ENCODE measurements at regions not wholly inside any gene's neighbourhood (a gene's known extent, or its start where the extent isn't known, plus 50 kb on each side); places are given as distances from the start of the nearest gene placed in this dataset.

DNA sequence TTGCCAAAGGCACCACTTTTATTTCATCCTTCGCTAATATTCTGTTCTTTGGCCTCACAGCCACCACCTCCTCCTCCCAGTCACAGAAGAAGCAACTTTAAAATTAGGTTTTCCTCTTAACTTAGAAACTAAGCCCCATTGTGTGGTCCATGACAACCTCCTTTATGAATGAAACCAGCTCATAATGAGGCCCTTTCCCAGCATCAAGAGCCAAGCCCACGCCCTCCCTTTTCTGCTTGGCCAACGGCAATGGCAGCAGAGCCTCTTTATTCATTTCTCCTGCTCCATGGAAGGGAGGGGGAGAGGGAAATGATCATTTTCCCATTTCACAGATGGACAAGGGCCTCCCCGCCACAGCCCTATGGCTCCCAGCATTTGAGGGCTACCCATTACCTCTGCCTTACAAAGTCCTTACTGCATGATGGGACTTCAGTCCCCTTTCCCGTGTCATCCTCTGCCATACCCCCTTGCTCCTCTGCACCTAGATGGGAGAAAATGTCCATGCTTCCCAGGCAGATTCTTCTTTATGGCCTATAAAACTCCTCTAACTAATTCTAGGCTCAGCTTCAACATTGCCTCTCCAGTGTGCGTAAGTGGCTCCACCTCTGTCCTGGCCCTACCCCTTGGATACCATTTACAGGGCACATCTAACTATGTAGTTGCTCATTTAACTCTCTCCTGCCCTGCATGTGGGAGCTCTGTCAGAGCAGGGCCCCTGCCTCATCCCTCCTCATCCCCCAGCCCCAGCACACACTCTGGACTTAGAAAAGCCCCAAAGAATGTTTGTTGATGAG is 475.5 kb downstream of the RPS24 start:
- ATAC-seq (ENCODE audit: low FRiP score in 2 of 2), result no peak
- no peak for DNase-seq

DNA sequence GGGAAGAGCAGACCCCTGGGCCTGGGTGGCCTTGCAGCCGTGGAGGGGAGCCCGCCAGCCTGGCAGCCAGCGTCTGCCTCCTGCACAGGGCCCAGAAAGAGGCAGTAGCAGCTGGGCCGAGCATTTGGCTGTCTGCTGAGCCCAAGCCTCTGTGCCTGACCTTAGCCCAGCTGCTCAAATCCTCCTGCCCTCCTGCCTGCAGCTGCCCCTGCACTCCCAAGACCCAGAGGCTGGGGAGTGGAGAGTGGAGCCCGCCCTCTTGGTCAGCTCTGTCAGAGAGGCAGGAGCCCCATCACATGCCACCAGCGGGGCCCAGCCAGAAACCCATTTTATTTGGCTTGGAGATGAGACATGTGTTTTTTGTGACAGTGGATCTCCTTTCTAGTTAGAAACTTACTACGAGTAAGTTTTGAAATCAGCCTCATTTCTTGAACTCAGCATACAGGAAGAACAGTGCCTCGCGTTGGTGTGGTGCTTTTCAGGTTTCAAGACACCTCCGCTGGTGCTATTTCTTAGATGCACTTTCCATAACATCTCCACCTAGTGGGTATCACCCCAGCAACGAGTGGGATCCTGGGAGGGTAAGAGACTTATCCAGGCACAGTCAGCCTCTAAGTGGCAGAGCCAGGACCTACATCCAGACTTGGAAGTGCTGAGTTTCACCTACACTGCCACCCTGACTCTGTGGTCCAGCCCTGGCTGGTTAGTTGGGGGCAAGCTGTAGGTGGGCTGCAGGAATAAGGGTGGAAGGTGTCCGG is 477.1 kb downstream of the RPS24 start:
- peak in 1 of 2 donors; percentile 70 for DNase-seq
- ATAC-seq (ENCODE audit: low FRiP score in 2 of 2), result peak in 1 of 2 donors; percentile 19
- Histone ChIP-seq H3K36me3 (no peaks in the 10 kb centered on the region), H3K4me3 (no peak overlapping the region), H3K27ac (peak overlapping the region in 1 of 4 donors; percentile 49), H3K9me3 (no peaks in the 10 kb centered on the region), H3K27me3 (no peaks in the 10 kb centered on the region), H3K4me1 (peaks cover 0 to 2% (median 0%) of the 10 kb centered on the region in 4 donors)
- TF ChIP-seq POLR2A (IDR thresholded peaks at IDR 0.05) (no peak), POLR2AphosphoS5 (IDR thresholded peaks at IDR 0.05) (peak in 1 of 2 donors; percentile 23)
- 75 to 76% methylated on average over 10 to 12 of the region's 12 CpGs for WGBS, 2 donors

More for the DNA sequence above, 475.5 kb downstream of the RPS24 start:
- Histone ChIP-seq H3K27me3 (no peaks in the 10 kb centered on the region), H3K4me1 (no peaks in the 10 kb centered on the region), H3K27ac (no peak overlapping the region), H3K4me3 (no peak overlapping the region), H3K36me3 (no peaks in the 10 kb centered on the region), H3K9me3 (no peaks in the 10 kb centered on the region)
- WGBS, 2 donors, result 85 to 87% methylated on average over 6 of the region's 6 CpGs
- TF ChIP-seq POLR2A (IDR thresholded peaks at IDR 0.05) (no peak), EP300 (IDR thresholded peaks at IDR 0.05) (no peak), POLR2AphosphoS5 (IDR thresholded peaks at IDR 0.05) (no peak)
- TF ChIP-seq, protein P1, sequence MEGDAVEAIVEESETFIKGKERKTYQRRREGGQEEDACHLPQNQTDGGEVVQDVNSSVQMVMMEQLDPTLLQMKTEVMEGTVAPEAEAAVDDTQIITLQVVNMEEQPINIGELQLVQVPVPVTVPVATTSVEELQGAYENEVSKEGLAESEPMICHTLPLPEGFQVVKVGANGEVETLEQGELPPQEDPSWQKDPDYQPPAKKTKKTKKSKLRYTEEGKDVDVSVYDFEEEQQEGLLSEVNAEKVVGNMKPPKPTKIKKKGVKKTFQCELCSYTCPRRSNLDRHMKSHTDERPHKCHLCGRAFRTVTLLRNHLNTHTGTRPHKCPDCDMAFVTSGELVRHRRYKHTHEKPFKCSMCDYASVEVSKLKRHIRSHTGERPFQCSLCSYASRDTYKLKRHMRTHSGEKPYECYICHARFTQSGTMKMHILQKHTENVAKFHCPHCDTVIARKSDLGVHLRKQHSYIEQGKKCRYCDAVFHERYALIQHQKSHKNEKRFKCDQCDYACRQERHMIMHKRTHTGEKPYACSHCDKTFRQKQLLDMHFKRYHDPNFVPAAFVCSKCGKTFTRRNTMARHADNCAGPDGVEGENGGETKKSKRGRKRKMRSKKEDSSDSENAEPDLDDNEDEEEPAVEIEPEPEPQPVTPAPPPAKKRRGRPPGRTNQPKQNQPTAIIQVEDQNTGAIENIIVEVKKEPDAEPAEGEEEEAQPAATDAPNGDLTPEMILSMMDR (IDR thresholded peaks at IDR 0.05), result no peak

GRCh38 chr10:78511324-78512204 is 477.9 kb downstream of the RPS24 start:
- DNase-seq (no peak), ATAC-seq (ENCODE audit: low FRiP score in 2 of 2) (no peak)
- no peak overlapping the region for H3K4me3 ChIP-seq
- peak overlapping the region in 1 of 4 donors; percentile 49 for H3K27ac ChIP-seq
- H3K4me1 ChIP-seq, result peaks cover 0 to 2% (median 0%) of the 10 kb centered on the region in 4 donors
- H3K9me3 ChIP-seq, result no peaks in the 10 kb centered on the region
- 84 to 87% methylated on average over 6 of the region's 6 CpGs for WGBS, 2 donors
- TF ChIP-seq POLR2A (IDR thresholded peaks at IDR 0.05) (no peak), POLR2AphosphoS5 (IDR thresholded peaks at IDR 0.05) (no peak), EP300 (IDR thresholded peaks at IDR 0.05) (no peak)
- TF ChIP-seq, protein P1 (IDR thresholded peaks at IDR 0.05), result no peak
- no peaks in the 10 kb centered on the region for H3K36me3 ChIP-seq
- no peaks in the 10 kb centered on the region for H3K27me3 ChIP-seq

- H3K9me3 ChIP-seq, result no peaks in the 10 kb centered on the region
- no peak for TF ChIP-seq POLR2A (IDR thresholded peaks at IDR 0.05)
- TF ChIP-seq, protein P1 (IDR thresholded peaks at IDR 0.05), result no peak
- TF ChIP-seq POLR2AphosphoS5 (IDR thresholded peaks at IDR 0.05), result no peak
- WGBS, 2 donors, result 85 to 89% methylated on average over 3 of the region's 3 CpGs
- no peak overlapping the region for H3K4me3 ChIP-seq
- H3K27me3 ChIP-seq, result no peaks in the 10 kb centered on the region
- H3K36me3 ChIP-seq, result no peaks in the 10 kb centered on the region
- peak in 1 of 2 donors; percentile 8 for DNase-seq
- peaks cover 0 to 2% (median 0%) of the 10 kb centered on the region in 4 donors for H3K4me1 ChIP-seq
- no peak overlapping the region for H3K27ac ChIP-seq
- ATAC-seq (ENCODE audit: low FRiP score in 2 of 2), result no peak
Observed at GRCh38 chr10:78512205-78512550, 478.5 kb downstream of the RPS24 start.

DNA sequence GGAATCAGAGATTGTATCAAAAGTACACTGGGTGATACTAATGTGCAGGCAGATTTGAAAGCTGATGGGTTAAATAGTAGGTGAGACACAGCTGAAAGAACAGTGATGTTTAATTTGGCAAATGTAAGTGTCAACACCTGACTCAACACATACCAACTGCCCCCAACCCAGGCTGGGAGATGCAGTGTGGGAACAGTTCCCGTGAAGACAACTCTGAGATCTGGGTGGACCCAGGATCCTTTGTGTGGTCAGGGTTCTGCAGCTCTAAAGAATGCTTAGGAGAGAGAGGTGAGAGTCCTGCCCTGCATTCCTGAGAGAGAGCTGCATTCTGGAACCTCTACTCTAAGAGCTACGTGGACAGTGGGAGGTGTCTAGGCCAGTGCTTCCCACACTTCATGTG is 479.7 kb downstream of the RPS24 start:
- Histone ChIP-seq H3K4me3 (no peak overlapping the region), H3K36me3 (no peaks in the 10 kb centered on the region), H3K27ac (no peak overlapping the region), H3K9me3 (no peaks in the 10 kb centered on the region), H3K4me1 (peaks cover 0 to 2% (median 0%) of the 10 kb centered on the region in 4 donors), H3K27me3 (no peaks in the 10 kb centered on the region)
- ATAC-seq (ENCODE audit: low FRiP score in 2 of 2) (no peak), DNase-seq (peak in 1 of 2 donors; percentile 8)
- TF ChIP-seq POLR2A (IDR thresholded peaks at IDR 0.05), result no peak
- no peak for TF ChIP-seq POLR2AphosphoS5 (IDR thresholded peaks at IDR 0.05)
- TF ChIP-seq EP300 (IDR thresholded peaks at IDR 0.05), result no peak
- TF ChIP-seq, protein P1 (IDR thresholded peaks at IDR 0.05), result no peak
- WGBS, 2 donors, result 61 to 76% methylated on average over 2 of the region's 2 CpGs
